ENCODE measurements at regions not wholly inside any gene's neighbourhood (a gene's known extent, or its start where the extent isn't known, plus 50 kb on each side); places are given as distances from the start of the nearest gene placed in this dataset.

- no peaks in the 10 kb centered on the region for H3K36me3 ChIP-seq
- H3K27ac ChIP-seq, result no peak overlapping the region
- H3K4me1 ChIP-seq (ENCODE audit: low read depth), result peaks cover 1% of the 10 kb centered on the region
- no peaks in the 10 kb centered on the region for H3K9me3 ChIP-seq (ENCODE audit: low read depth)
- H3K4me3 ChIP-seq, result no peak overlapping the region
- no peaks in the 10 kb centered on the region for H3K27me3 ChIP-seq
- no peak for DNase-seq (ENCODE audit: low read depth in 1 of 2, low spot score in 1 of 2)
- TF ChIP-seq CTCF (IDR thresholded peaks at IDR 0.05; ENCODE audit: low read depth, low read length), result no peak
Measured at GRCh38 chr4:20362148-20362547, 110.4 kb downstream of the SLIT2 start.

GRCh38 chr4:20364969-20365368 is 113.3 kb downstream of the SLIT2 start:
- no peaks in the 10 kb centered on the region for H3K9me3 ChIP-seq (ENCODE audit: low read depth)
- H3K27ac ChIP-seq, result no peak overlapping the region
- H3K4me3 ChIP-seq, result no peak overlapping the region
- no peak for DNase-seq (ENCODE audit: low read depth in 1 of 2, low spot score in 1 of 2)
- TF ChIP-seq CTCF (IDR thresholded peaks at IDR 0.05; ENCODE audit: low read depth, low read length), result no peak
- H3K4me1 ChIP-seq (ENCODE audit: low read depth), result peaks cover 18% of the 10 kb centered on the region
- no peaks in the 10 kb centered on the region for H3K36me3 ChIP-seq
- H3K27me3 ChIP-seq, result no peaks in the 10 kb centered on the region

- Histone ChIP-seq H3K36me3 (no peaks in the 10 kb centered on the region), H3K27me3 (no peaks in the 10 kb centered on the region), H3K4me1 (ENCODE audit: low read depth) (peaks cover 22% of the 10 kb centered on the region), H3K27ac (no peak overlapping the region), H3K9me3 (ENCODE audit: low read depth) (no peaks in the 10 kb centered on the region), H3K4me3 (no peak overlapping the region)
- TF ChIP-seq CTCF (IDR thresholded peaks at IDR 0.05; ENCODE audit: low read depth, low read length), result no peak
- DNase-seq (ENCODE audit: low read depth in 1 of 2, low spot score in 1 of 2), result no peak
Measured at GRCh38 chr4:20367446-20367845, 115.7 kb downstream of the SLIT2 start.

DNA sequence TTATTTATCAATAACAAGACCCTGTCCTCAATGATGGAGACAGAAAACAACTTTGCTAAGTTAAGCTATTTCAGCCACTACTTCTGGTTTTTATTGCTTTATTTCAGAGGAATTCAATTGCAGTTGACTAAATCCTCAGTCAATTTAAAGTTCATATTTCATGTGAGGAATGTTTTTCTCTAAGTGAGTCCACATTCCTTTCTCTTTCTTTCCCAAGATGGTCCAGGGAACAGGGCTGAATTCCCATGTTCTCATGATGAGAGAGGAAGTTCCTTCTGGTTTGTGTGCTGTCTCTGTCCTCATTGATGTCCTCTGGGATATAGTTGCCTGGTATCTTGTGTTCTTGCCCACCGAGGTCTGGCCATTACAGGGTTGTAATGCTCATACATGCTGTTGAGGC is 117.2 kb downstream of the SLIT2 start:
- TF ChIP-seq CTCF (IDR thresholded peaks at IDR 0.05; ENCODE audit: low read depth, low read length), result no peak
- H3K36me3 ChIP-seq, result no peaks in the 10 kb centered on the region
- peak in 1 of 2 donors; percentile 13 for DNase-seq (ENCODE audit: low read depth in 1 of 2, low spot score in 1 of 2)
- peak overlapping the region; percentile 32 for H3K27ac ChIP-seq
- no peak overlapping the region for H3K4me3 ChIP-seq
- H3K27me3 ChIP-seq, result no peaks in the 10 kb centered on the region
- no peaks in the 10 kb centered on the region for H3K9me3 ChIP-seq (ENCODE audit: low read depth)
- peaks cover 23% of the 10 kb centered on the region for H3K4me1 ChIP-seq (ENCODE audit: low read depth)

- no peaks in the 10 kb centered on the region for H3K9me3 ChIP-seq (ENCODE audit: low read depth)
- no peak for TF ChIP-seq CTCF (IDR thresholded peaks at IDR 0.05; ENCODE audit: low read depth, low read length)
- H3K4me1 ChIP-seq (ENCODE audit: low read depth), result peaks cover 32% of the 10 kb centered on the region
- H3K27me3 ChIP-seq, result no peaks in the 10 kb centered on the region
- H3K4me3 ChIP-seq, result no peak overlapping the region
- peak in 1 of 2 donors; percentile 56 for DNase-seq (ENCODE audit: low read depth in 1 of 2, low spot score in 1 of 2)
- H3K27ac ChIP-seq, result peak overlapping the region; percentile 60
- H3K36me3 ChIP-seq, result no peaks in the 10 kb centered on the region
Measured at GRCh38 chr4:20370274-20370673, 118.6 kb downstream of the SLIT2 start.

GRCh38 chr4:20376070-20376469 is 124.4 kb downstream of the SLIT2 start:
- TF ChIP-seq CTCF (IDR thresholded peaks at IDR 0.05; ENCODE audit: low read depth, low read length), result no peak
- H3K4me1 ChIP-seq (ENCODE audit: low read depth), result peaks cover 14% of the 10 kb centered on the region
- no peaks in the 10 kb centered on the region for H3K9me3 ChIP-seq (ENCODE audit: low read depth)
- no peak overlapping the region for H3K4me3 ChIP-seq
- DNase-seq (ENCODE audit: low read depth in 1 of 2, low spot score in 1 of 2), result no peak
- no peaks in the 10 kb centered on the region for H3K36me3 ChIP-seq
- H3K27me3 ChIP-seq, result no peaks in the 10 kb centered on the region
- no peak overlapping the region for H3K27ac ChIP-seq
